ENCODE measurements at regions not wholly inside any gene's neighbourhood (a gene's known extent, or its start where the extent isn't known, plus 50 kb on each side); places are given as distances from the start of the nearest gene placed in this dataset.
A peak's percentile ranks its signal among the peaks of the same experiment; 100 is the strongest.
"Not testable (repeated sequence)": the region's sequence is repeated elsewhere in the genome, so short reads cannot be mapped to it uniquely, and the experiment has no call there.

DNA sequence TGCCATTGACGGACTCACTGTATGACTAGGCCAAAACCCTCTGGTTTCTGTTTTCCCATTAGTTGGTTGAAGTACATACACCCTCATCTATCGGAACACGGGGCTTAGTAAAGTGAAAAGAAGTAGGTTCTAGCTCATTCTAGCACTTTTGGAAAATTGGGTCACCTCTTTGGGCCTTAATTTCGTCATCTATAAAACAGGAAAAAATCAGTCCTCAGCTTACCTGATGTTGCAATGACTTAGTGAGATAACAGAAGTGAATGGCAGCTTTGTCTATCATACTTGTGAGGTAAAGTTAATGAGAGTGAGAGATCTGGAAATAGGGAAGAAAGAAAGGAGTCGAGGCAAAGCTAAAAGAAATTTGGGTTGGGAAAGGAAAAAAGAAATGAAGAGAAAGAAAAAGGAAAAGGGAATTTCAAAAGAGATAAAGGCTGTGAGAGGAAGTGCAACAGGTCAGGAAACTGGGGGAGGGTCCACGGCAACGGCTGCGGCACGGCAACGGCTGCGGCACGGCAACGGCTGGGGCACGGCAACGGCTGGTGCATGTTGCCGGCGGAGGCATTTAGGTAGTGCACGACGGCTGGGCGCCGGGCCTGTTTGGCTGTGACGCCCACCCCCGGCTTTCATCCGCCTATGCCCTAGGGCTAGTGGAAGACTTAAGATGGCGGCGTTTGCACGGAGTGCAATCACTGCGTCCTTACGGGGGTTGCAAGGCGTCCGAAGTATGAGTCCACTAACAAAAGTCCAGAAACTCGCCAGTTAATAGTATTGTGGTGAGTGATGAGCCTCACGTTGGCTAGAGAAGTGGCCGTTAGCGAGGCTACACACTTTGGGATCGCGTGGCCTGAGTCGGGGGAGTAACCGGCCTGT is 91.4 kb upstream of the XIST start:
- H3K4me1 ChIP-seq: peaks cover 0 to 22% (median 2%) of the 10 kb centered on the region in 4 donors
- peak; percentile 95 for DNase-seq
- H3K4me3 ChIP-seq: peak overlapping the region; percentile 58 to 78 (median 62)
- TF ChIP-seq POLR2AphosphoS5 (IDR thresholded peaks at IDR 0.05) (peak; percentile 59 to 82 (median 76)), EP300 (IDR thresholded peaks at IDR 0.05) (no peak)
- intact Hi-C loops (cut with DNase I): loop anchor here (2.0 to 10.0 kb wide), 2 partner anchors 93 to 191 kb away; no protein-coding TSS in a partner anchor
- no peaks in the 10 kb centered on the region for H3K9me3 ChIP-seq
- peaks cover 0 to 4% (median 0%) of the 10 kb centered on the region in 4 donors for H3K36me3 ChIP-seq
- peak overlapping the region; percentile 81 to 88 (median 85) for H3K27ac ChIP-seq
- no peaks in the 10 kb centered on the region for H3K27me3 ChIP-seq
- WGBS, 2 donors: 6 to 7% methylated on average over 39 of the region's 39 CpGs

DNA sequence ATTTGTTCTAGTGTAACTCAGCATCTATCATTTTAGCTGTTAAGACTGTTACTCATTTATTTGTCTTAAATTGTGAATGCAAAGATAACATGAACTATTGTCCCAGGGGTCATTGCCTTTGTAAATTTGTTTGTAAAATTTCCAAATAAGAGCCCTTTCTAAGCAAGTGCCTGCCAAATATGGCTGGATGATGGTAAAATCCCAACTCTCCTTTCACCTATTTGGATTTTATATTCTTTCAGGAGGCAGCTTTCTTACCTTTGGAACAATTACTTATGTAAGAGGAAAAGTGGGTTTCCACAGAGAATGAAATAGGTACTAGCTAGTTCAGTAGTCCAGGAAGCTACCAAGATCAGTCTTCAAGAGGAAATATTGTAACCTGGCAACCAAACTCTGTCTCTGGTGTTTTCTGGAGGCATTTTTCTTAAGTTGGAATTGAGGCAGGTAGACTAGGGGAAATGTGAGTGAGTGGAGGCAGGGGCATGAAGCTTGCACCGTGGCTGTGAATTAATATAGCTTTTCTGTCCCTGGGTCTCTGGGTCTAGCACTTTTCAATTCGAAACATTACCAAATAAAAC is 88.5 kb upstream of the XIST start:
- DNase-seq: no peak
- H3K36me3 ChIP-seq: no peaks in the 10 kb centered on the region
- no peak overlapping the region for H3K4me3 ChIP-seq
- TF ChIP-seq POLR2AphosphoS5 (IDR thresholded peaks at IDR 0.05): no peak
- no peak for TF ChIP-seq POLR2A (IDR thresholded peaks at IDR 0.05)
- TF ChIP-seq, protein P1, sequence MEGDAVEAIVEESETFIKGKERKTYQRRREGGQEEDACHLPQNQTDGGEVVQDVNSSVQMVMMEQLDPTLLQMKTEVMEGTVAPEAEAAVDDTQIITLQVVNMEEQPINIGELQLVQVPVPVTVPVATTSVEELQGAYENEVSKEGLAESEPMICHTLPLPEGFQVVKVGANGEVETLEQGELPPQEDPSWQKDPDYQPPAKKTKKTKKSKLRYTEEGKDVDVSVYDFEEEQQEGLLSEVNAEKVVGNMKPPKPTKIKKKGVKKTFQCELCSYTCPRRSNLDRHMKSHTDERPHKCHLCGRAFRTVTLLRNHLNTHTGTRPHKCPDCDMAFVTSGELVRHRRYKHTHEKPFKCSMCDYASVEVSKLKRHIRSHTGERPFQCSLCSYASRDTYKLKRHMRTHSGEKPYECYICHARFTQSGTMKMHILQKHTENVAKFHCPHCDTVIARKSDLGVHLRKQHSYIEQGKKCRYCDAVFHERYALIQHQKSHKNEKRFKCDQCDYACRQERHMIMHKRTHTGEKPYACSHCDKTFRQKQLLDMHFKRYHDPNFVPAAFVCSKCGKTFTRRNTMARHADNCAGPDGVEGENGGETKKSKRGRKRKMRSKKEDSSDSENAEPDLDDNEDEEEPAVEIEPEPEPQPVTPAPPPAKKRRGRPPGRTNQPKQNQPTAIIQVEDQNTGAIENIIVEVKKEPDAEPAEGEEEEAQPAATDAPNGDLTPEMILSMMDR (IDR thresholded peaks at IDR 0.05): no peak
- no peak for TF ChIP-seq EP300 (IDR thresholded peaks at IDR 0.05)
- no peaks in the 10 kb centered on the region for H3K9me3 ChIP-seq
- intact Hi-C loops (cut with DNase I): loop anchor here (10.0 kb wide), 1 partner anchor 194 kb away; no protein-coding TSS in a partner anchor
- WGBS, 2 donors: 73 to 84% methylated on average over 2 of the region's 2 CpGs
- H3K27me3 ChIP-seq: no peaks in the 10 kb centered on the region
- peaks cover 0 to 15% (median under 1%) of the 10 kb centered on the region in 4 donors for H3K4me1 ChIP-seq
- H3K27ac ChIP-seq: no peak overlapping the region

DNA sequence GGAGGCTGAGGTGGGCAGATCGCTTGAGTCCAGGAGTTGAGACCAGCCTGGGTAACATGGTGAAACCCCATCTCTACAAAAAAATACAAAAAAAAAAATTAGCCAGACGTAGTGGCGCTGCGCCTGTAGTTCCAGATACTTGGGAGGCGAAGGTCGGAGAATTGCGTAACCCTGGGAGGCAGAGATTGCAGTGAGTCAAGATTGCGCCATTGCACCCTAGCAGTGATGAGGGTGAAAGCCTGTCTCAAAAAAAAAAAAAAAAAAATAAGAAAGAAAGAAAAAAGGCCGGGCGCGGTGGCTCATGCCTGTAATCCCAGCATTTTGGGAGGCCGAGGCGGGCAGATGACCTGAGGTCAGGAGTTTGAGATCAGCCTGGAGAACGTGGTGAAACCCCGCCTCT is 85.3 kb upstream of the XIST start:
- H3K27ac ChIP-seq; H3K9me3 ChIP-seq; intact Hi-C loops (cut with DNase I); DNase-seq; H3K27me3 ChIP-seq; H3K36me3 ChIP-seq; H3K4me1 ChIP-seq; H3K4me3 ChIP-seq: not testable (repeated sequence)
- 60 to 83% methylated on average over 14 to 15 of the region's 15 CpGs for WGBS, 2 donors

DNA sequence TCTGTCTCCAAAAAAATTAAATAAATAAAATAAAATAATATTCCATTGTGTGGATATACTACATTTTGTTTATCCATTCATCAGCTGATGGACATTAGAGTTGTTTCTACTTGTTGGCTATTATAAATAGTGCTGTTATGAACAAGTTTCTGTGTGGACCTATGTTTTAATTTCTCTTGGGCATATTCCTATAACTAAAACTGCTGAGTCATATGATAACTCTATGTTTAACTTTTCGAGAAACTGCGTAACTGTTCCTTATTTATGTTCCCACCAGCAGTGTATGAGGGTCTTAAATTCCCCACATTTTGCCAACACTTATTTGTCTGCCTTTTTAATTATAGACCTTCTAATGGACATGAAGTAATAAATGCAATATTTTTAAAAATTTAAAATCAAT is 80.0 kb upstream of the XIST start:
- 83 to 89% methylated on average over 2 of the region's 2 CpGs for WGBS, 2 donors
- TF ChIP-seq POLR2AphosphoS5 (IDR thresholded peaks at IDR 0.05) (no peak), EP300 (IDR thresholded peaks at IDR 0.05) (no peak), POLR2A (IDR thresholded peaks at IDR 0.05) (no peak)
- TF ChIP-seq, protein P1 (IDR thresholded peaks at IDR 0.05): no peak
- DNase-seq: no peak
- no peak overlapping the region for H3K27ac ChIP-seq
- intact Hi-C loops (cut with DNase I): no loop called here
- peaks cover 0 to 3% (median 0%) of the 10 kb centered on the region in 3 donors for H3K27me3 ChIP-seq
- H3K4me1 ChIP-seq: no peaks in the 10 kb centered on the region
- H3K9me3 ChIP-seq: no peaks in the 10 kb centered on the region
- H3K4me3 ChIP-seq: no peak overlapping the region
- H3K36me3 ChIP-seq: no peaks in the 10 kb centered on the region

DNA sequence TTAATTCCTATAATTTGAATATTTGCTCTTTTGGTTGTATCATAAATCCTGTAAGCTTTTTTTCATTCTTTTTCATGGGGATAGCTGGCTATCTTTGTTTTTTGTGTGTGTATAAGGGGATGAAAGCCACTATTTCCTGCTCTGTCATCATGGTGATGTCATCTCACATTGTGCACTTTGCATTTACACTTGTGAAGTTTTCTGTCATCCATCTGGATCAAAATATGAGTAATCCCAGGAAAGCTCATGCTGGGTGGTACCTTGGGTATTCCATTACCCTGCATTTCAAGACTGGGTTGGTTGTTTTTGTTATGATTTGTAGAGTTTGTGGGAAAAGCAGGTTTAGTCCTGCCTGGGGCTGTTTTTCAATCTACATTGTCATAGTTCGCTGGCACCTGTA is 77.8 kb upstream of the XIST start:
- 95 to 96% methylated on average over 1 of the region's 1 CpG for WGBS, 2 donors
- TF ChIP-seq POLR2AphosphoS5 (IDR thresholded peaks at IDR 0.05) (no peak), EP300 (IDR thresholded peaks at IDR 0.05) (no peak), POLR2A (IDR thresholded peaks at IDR 0.05) (no peak)
- TF ChIP-seq, protein P1 (IDR thresholded peaks at IDR 0.05): no peak
- Histone ChIP-seq H3K27me3 (peaks cover 0 to 3% (median 0%) of the 10 kb centered on the region in 3 donors), H3K9me3 (no peaks in the 10 kb centered on the region), H3K36me3 (no peaks in the 10 kb centered on the region), H3K4me1 (no peaks in the 10 kb centered on the region), H3K27ac (no peak overlapping the region), H3K4me3 (no peak overlapping the region)
- intact Hi-C loops (cut with DNase I): no loop called here
- DNase-seq: no peak
